T-helper 17 cell (primary cell): ENCODE measurements at regions not wholly inside any gene's neighbourhood (a gene's known extent, or its start where the extent isn't known, plus 50 kb on each side); places are given as distances from the start of the nearest gene placed in this dataset.

Source experiments
- ATAC-seq: fragments of 150-1000 bp; cut with Tn5 transposase; 2 replicates; pipeline ENCODE4 v1.10.0; 2021; ENCODE audit warnings: mild to moderate bottlenecking, moderate library complexity
- DNase-seq, 3 donors: peaks; one replicate each; pipeline versions ENCODE4 v3.0.0 to v3.0.0-alpha.2; 2020 to 2021
- H3K9me3 ChIP-seq: one replicate; pipeline ENCODE4 v1.7.0; 2013; ENCODE audit warnings: low read length, mild to moderate bottlenecking; ENCODE audit not compliant: control insufficient read depth, poor library complexity, severe bottlenecking
- H3K27ac Mint-ChIP-seq: one replicate; pipeline ENCODE4 v1.8.0; 2022; ENCODE audit warnings: mild to moderate bottlenecking, moderate library complexity, mixed read lengths
- H3K27me3 Mint-ChIP-seq: one replicate; pipeline ENCODE4 v1.8.0; 2022; ENCODE audit warnings: mixed read lengths
- H3K36me3 Mint-ChIP-seq: one replicate; pipeline ENCODE4 v1.8.0; 2022; ENCODE audit warnings: low read depth, mixed read lengths
- H3K4me1 Mint-ChIP-seq: one replicate; pipeline ENCODE4 v1.8.0; 2022; ENCODE audit warnings: mild to moderate bottlenecking, mixed read lengths
- H3K4me3 Mint-ChIP-seq: one replicate; pipeline ENCODE4 v1.8.0; 2022; ENCODE audit warnings: mild to moderate bottlenecking, moderate library complexity, mixed read lengths

DNA sequence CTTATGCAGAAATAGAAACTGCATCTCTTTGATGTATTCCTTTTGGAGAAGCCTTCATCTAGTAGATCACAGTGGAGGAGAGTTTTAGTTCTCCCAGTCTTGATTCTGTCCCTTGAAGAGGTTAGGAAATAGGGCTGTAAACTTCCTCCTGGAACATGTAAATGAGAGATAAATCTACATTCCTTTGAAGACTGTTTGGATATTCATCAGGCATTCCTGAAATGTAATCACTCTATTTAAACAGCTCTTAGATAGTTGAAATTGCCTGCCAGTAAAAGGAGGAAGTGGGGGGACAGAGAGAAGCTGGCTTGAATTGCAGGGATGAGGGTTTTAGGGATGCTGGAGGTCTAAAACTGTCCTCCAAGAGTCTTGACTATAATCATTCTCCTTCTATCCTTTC is 254.3 kb upstream of the LRRC3B start:
- DNase-seq = no peak
- H3K4me3 Mint-ChIP-seq = no peak overlapping the region
- H3K27me3 Mint-ChIP-seq = no peaks in the 10 kb centered on the region
- no peak for ATAC-seq
- no peak overlapping the region for H3K27ac Mint-ChIP-seq
- H3K9me3 ChIP-seq = no peaks in the 10 kb centered on the region
- H3K36me3 Mint-ChIP-seq = no peaks in the 10 kb centered on the region
- H3K4me1 Mint-ChIP-seq = no peaks in the 10 kb centered on the region

GRCh38 chr3:26369133-26369532 is 253.4 kb upstream of the LRRC3B start:
- no peak for DNase-seq
- Mint-ChIP-seq H3K4me3 (no peak overlapping the region), H3K27ac (no peak overlapping the region), H3K36me3 (no peaks in the 10 kb centered on the region), H3K27me3 (no peaks in the 10 kb centered on the region), H3K4me1 (no peaks in the 10 kb centered on the region)
- no peaks in the 10 kb centered on the region for H3K9me3 ChIP-seq
- ATAC-seq = no peak

- H3K27me3 Mint-ChIP-seq = no peaks in the 10 kb centered on the region
- H3K4me3 Mint-ChIP-seq = no peak overlapping the region
- H3K9me3 ChIP-seq = no peaks in the 10 kb centered on the region
- no peaks in the 10 kb centered on the region for H3K4me1 Mint-ChIP-seq
- H3K27ac Mint-ChIP-seq = no peak overlapping the region
- no peaks in the 10 kb centered on the region for H3K36me3 Mint-ChIP-seq
- ATAC-seq (no peak), DNase-seq (no peak)
These were observed 246.6 kb upstream of the LRRC3B start for GRCh38 chr3:26375843-26376530.

DNA sequence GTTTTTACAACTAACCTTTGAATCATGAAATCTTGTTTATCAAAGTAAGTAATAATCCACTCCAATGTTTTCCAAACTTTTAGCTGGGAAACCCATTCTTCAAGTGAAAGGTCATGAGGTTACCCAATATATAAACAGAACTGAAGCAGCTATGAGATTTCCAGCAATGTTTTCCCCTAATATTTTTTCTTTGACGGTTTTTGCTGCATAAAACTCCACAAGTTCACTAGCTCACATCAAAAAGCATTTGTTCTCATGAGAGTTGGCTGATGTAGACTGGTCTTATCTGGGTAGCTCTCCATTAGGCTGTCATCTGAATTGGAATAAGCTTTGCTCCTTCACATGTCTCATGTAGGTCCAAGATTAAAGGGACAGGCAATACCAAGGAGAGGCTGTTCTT is 241.2 kb upstream of the LRRC3B start:
- no peaks in the 10 kb centered on the region for H3K4me1 Mint-ChIP-seq
- H3K9me3 ChIP-seq = no peaks in the 10 kb centered on the region
- no peaks in the 10 kb centered on the region for H3K27me3 Mint-ChIP-seq
- H3K4me3 Mint-ChIP-seq = no peak overlapping the region
- ATAC-seq = no peak
- no peak for DNase-seq
- no peaks in the 10 kb centered on the region for H3K36me3 Mint-ChIP-seq
- no peak overlapping the region for H3K27ac Mint-ChIP-seq

DNA sequence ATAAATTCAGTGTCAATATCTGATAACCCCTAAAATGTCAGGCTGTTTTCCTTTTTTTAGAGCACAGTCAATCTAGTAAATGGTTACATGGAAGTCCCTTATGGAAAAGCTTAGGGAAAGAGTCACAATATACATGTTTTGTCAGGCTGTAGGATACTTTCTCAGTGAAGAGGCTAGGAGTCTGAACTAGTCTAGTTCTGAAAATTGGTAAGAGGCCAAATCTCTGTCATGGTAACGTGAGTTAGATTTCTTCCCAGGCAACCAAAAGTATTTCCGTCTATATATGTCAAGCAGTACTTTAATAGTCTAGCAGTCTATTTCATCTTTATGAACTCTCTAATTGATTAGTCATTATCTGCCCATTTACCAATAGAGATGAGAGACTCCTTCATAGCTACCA is 215.9 kb upstream of the LRRC3B start:
- Mint-ChIP-seq H3K4me1 (no peaks in the 10 kb centered on the region), H3K27me3 (no peaks in the 10 kb centered on the region), H3K27ac (no peak overlapping the region), H3K4me3 (no peak overlapping the region), H3K36me3 (no peaks in the 10 kb centered on the region)
- ATAC-seq (no peak), DNase-seq (no peak)
- no peaks in the 10 kb centered on the region for H3K9me3 ChIP-seq

GRCh38 chr3:26418553-26418952 is 204.0 kb upstream of the LRRC3B start:
- DNase-seq (no peak), ATAC-seq (no peak)
- Mint-ChIP-seq H3K4me3 (no peak overlapping the region), H3K27me3 (no peaks in the 10 kb centered on the region), H3K4me1 (no peaks in the 10 kb centered on the region), H3K36me3 (no peaks in the 10 kb centered on the region), H3K27ac (no peak overlapping the region)
- no peaks in the 10 kb centered on the region for H3K9me3 ChIP-seq

DNA sequence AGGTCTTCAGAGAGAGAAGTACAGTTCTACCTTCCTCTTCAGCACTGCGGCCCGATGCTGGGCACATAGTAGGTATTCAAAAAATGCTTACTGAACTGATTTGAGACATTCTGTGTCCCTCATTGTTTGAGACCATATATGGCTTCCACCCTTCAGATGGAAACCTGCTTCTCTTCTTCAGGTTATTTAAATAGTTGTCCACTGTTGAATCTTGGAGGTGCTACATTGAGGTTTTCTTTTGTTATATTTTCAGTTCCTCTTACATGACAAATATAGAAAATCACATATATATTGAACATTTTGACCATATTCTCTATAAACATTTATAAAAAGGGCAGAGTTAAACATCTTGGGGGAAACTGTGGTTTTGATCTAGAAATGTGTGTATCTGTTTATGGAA is 200.2 kb upstream of the LRRC3B start:
- H3K9me3 ChIP-seq = no peaks in the 10 kb centered on the region
- no peaks in the 10 kb centered on the region for H3K36me3 Mint-ChIP-seq
- H3K27ac Mint-ChIP-seq = no peak overlapping the region
- no peak for ATAC-seq
- H3K4me3 Mint-ChIP-seq = no peak overlapping the region
- no peaks in the 10 kb centered on the region for H3K27me3 Mint-ChIP-seq
- no peaks in the 10 kb centered on the region for H3K4me1 Mint-ChIP-seq
- no peak for DNase-seq

DNA sequence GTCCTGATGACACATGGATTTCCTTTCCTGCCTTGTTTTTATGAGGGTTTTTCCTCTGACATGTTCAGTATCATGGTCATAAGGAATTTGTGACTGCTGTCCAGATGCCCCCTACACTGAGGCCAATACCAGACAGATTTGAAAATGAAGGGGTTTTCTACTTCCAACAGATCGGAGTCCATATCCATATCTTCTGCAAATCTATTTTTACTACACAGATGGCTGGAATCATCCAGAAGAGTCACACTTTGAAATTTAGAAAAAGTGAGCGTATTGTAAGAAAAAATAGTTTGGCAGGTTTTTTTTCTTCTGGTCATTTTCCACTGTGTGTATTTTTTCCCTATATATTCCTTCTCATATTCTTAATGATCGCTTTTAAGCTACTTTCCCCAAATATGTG is 197.5 kb upstream of the LRRC3B start:
- no peaks in the 10 kb centered on the region for H3K4me1 Mint-ChIP-seq
- no peak overlapping the region for H3K27ac Mint-ChIP-seq
- H3K4me3 Mint-ChIP-seq = no peak overlapping the region
- H3K36me3 Mint-ChIP-seq = no peaks in the 10 kb centered on the region
- no peaks in the 10 kb centered on the region for H3K27me3 Mint-ChIP-seq
- H3K9me3 ChIP-seq = no peaks in the 10 kb centered on the region
- no peak for DNase-seq
- no peak for ATAC-seq

DNA sequence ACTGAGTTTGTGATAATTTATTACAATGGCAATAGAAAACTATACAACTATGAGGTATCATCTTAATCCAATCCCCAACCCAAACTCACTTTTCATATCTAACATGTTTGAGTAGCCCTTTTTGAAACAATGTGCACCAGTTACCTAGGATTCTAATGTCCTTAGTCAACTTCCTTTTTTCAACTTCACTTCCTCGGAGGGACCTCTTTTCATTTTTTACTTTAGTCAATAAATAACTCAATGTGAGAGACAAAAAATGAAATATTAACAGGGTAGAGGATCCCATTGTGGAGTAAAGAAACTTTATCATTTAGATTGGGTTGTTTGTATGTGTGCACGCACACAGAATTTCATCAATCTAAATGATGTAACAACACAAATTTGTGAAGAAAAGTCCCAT is 193.6 kb upstream of the LRRC3B start:
- no peaks in the 10 kb centered on the region for H3K27me3 Mint-ChIP-seq
- no peak overlapping the region for H3K4me3 Mint-ChIP-seq

GRCh38 chr3:26437678-26438077 is 184.9 kb upstream of the LRRC3B start:
- H3K36me3 Mint-ChIP-seq = no peaks in the 10 kb centered on the region
- no peak for ATAC-seq
- no peaks in the 10 kb centered on the region for H3K9me3 ChIP-seq
- no peak for DNase-seq
- no peaks in the 10 kb centered on the region for H3K4me1 Mint-ChIP-seq
- no peaks in the 10 kb centered on the region for H3K27me3 Mint-ChIP-seq
- H3K4me3 Mint-ChIP-seq = no peak overlapping the region
- no peak overlapping the region for H3K27ac Mint-ChIP-seq

More for the DNA sequence above, 193.6 kb upstream of the LRRC3B start:
- DNase-seq = no peak
- no peaks in the 10 kb centered on the region for H3K36me3 Mint-ChIP-seq
- ATAC-seq = no peak
- H3K4me1 Mint-ChIP-seq = no peaks in the 10 kb centered on the region
- no peaks in the 10 kb centered on the region for H3K9me3 ChIP-seq
- no peak overlapping the region for H3K27ac Mint-ChIP-seq

GRCh38 chr3:26438325-26438940 is 184.1 kb upstream of the LRRC3B start:
- no peaks in the 10 kb centered on the region for H3K4me1 Mint-ChIP-seq
- no peak overlapping the region for H3K4me3 Mint-ChIP-seq
- DNase-seq (no peak), ATAC-seq (no peak)
- H3K27ac Mint-ChIP-seq = no peak overlapping the region
- H3K36me3 Mint-ChIP-seq = no peaks in the 10 kb centered on the region
- H3K27me3 Mint-ChIP-seq = no peaks in the 10 kb centered on the region
- H3K9me3 ChIP-seq = no peaks in the 10 kb centered on the region

DNA sequence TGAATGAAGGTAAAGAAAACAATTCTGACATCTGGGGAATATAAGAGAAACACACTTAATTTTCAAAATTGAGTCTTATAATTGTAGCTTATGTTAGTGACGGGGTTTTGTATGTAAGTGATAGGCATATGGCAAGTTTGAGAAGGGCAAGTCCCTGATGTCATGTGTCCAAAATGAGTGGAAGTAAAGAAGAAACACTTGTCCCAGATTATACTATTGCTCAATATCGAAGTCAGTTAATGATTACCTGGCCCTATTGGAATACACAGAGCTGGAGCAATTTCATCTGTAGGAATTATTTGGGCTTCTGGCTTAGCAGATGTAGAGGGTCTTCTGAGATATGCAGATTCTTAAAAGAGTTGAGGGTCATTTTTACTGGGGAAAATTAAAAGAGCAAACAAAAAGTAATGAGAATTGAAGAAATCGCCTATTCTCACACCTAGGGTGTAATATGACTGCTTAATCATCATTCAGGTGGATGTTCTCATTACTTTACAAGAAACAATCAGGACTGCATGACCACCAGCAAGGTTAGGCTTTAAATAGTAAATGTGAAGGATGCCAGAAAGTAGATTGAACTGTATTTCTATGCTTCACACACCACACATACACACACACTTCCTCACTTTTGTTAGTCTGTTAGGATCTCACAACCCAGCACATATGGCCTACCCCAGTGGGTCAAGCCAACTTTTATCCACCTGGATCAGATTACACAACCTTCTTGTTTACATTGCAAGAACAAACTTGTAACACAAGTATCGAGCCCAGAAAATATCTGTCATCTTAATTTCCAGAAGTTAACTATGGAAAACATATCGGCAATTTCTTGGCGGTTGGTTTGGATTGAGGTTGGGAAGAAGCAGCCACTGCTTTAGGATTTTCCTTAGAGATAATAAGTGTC is 183.3 kb upstream of the LRRC3B start:
- Mint-ChIP-seq H3K27ac (no peak overlapping the region), H3K4me1 (no peaks in the 10 kb centered on the region), H3K4me3 (no peak overlapping the region), H3K27me3 (no peaks in the 10 kb centered on the region), H3K36me3 (no peaks in the 10 kb centered on the region)
- DNase-seq (no peak), ATAC-seq (no peak)
- no peaks in the 10 kb centered on the region for H3K9me3 ChIP-seq

- H3K9me3 ChIP-seq = no peaks in the 10 kb centered on the region
- H3K4me1 Mint-ChIP-seq = no peaks in the 10 kb centered on the region
- no peaks in the 10 kb centered on the region for H3K36me3 Mint-ChIP-seq
- ATAC-seq (no peak), DNase-seq (no peak)
- H3K27ac Mint-ChIP-seq = no peak overlapping the region
- no peak overlapping the region for H3K4me3 Mint-ChIP-seq
- no peaks in the 10 kb centered on the region for H3K27me3 Mint-ChIP-seq
These were observed 172.6 kb upstream of the LRRC3B start for GRCh38 chr3:26449996-26450395.
